IPS-18c (cell line): ENCODE measurements at regions not wholly inside any gene's neighbourhood (a gene's known extent, or its start where the extent isn't known, plus 50 kb on each side); places are given as distances from the start of the nearest gene placed in this dataset.

Source experiments
- H3K4me3 ChIP-seq: 2 replicates; pipeline ENCODE4 v1.7.0; 2013; ENCODE audit warnings: low read depth, mild to moderate bottlenecking, low read length, moderate library complexity; ENCODE audit not compliant: insufficient read depth
- H3K9me3 ChIP-seq: one replicate; pipeline ENCODE4 v1.6.1; 2013; ENCODE audit warnings: mild to moderate bottlenecking, low read length, moderate library complexity; ENCODE audit not compliant: control insufficient read depth, insufficient read depth

GRCh38 chr4:110751986-110752385 is 129.1 kb upstream of the PITX2 start:
- H3K9me3 ChIP-seq: no peaks in the 10 kb centered on the region
- H3K4me3 ChIP-seq: no peak overlapping the region

- Histone ChIP-seq H3K9me3 (no peaks in the 10 kb centered on the region), H3K4me3 (no peak overlapping the region)
Measured at GRCh38 chr4:110753466-110753865, 130.6 kb upstream of the PITX2 start.

- H3K4me3 ChIP-seq: no peak overlapping the region
- no peaks in the 10 kb centered on the region for H3K9me3 ChIP-seq
Measured at GRCh38 chr4:110754716-110755115, 131.8 kb upstream of the PITX2 start.

GRCh38 chr4:110769578-110769977 is 146.7 kb upstream of the PITX2 start:
- no peaks in the 10 kb centered on the region for H3K9me3 ChIP-seq

GRCh38 chr4:110770353-110770752 is 147.5 kb upstream of the PITX2 start:
- H3K4me3 ChIP-seq: no peak overlapping the region
- H3K9me3 ChIP-seq: no peaks in the 10 kb centered on the region

More at GRCh38 chr4:110769578-110769977, 146.7 kb upstream of the PITX2 start:
- H3K4me3 ChIP-seq: no peak overlapping the region

- no peaks in the 10 kb centered on the region for H3K9me3 ChIP-seq
- H3K4me3 ChIP-seq: no peak overlapping the region
Measured at GRCh38 chr4:110778521-110778920, 155.6 kb upstream of the PITX2 start.

GRCh38 chr4:110780538-110780937 is 157.7 kb upstream of the PITX2 start:
- Histone ChIP-seq H3K9me3 (no peaks in the 10 kb centered on the region), H3K4me3 (no peak overlapping the region)

GRCh38 chr4:110781944-110782343 is 159.1 kb upstream of the PITX2 start:
- H3K9me3 ChIP-seq: no peaks in the 10 kb centered on the region
- no peak overlapping the region for H3K4me3 ChIP-seq

- H3K9me3 ChIP-seq: no peaks in the 10 kb centered on the region
- no peak overlapping the region for H3K4me3 ChIP-seq
Measured at GRCh38 chr4:110787109-110787508, 164.2 kb upstream of the PITX2 start.

GRCh38 chr4:110787707-110788106 is 164.8 kb upstream of the PITX2 start:
- no peak overlapping the region for H3K4me3 ChIP-seq
- H3K9me3 ChIP-seq: no peaks in the 10 kb centered on the region

GRCh38 chr4:110788302-110788701 is 165.4 kb upstream of the PITX2 start:
- H3K4me3 ChIP-seq: no peak overlapping the region
- H3K9me3 ChIP-seq: no peaks in the 10 kb centered on the region

GRCh38 chr4:110792036-110792435 is 169.2 kb upstream of the PITX2 start:
- Histone ChIP-seq H3K9me3 (no peaks in the 10 kb centered on the region), H3K4me3 (no peak overlapping the region)

GRCh38 chr4:110793381-110793801 is 170.5 kb upstream of the PITX2 start:
- Histone ChIP-seq H3K4me3 (no peak overlapping the region), H3K9me3 (no peaks in the 10 kb centered on the region)

- H3K4me3 ChIP-seq: no peak overlapping the region
- no peaks in the 10 kb centered on the region for H3K9me3 ChIP-seq
Measured at GRCh38 chr4:110793890-110794554, 171.1 kb upstream of the PITX2 start.

GRCh38 chr4:110795971-110796370 is 173.1 kb upstream of the PITX2 start:
- Histone ChIP-seq H3K4me3 (no peak overlapping the region), H3K9me3 (no peaks in the 10 kb centered on the region)

- Histone ChIP-seq H3K4me3 (no peak overlapping the region), H3K9me3 (no peaks in the 10 kb centered on the region)
Measured at GRCh38 chr4:110797486-110797885, 174.6 kb upstream of the PITX2 start.

- Histone ChIP-seq H3K4me3 (no peak overlapping the region), H3K9me3 (no peaks in the 10 kb centered on the region)
Measured at GRCh38 chr4:110798687-110799086, 175.8 kb upstream of the PITX2 start.

- Histone ChIP-seq H3K4me3 (no peak overlapping the region), H3K9me3 (no peaks in the 10 kb centered on the region)
Measured at GRCh38 chr4:110799211-110799610, 176.3 kb upstream of the PITX2 start.

GRCh38 chr4:110801591-110801990 is 178.7 kb upstream of the PITX2 start:
- no peaks in the 10 kb centered on the region for H3K9me3 ChIP-seq
- no peak overlapping the region for H3K4me3 ChIP-seq
